ENCODE measurements at regions not wholly inside any gene's neighbourhood (a gene's known extent, or its start where the extent isn't known, plus 50 kb on each side); places are given as distances from the start of the nearest gene placed in this dataset.

DNA sequence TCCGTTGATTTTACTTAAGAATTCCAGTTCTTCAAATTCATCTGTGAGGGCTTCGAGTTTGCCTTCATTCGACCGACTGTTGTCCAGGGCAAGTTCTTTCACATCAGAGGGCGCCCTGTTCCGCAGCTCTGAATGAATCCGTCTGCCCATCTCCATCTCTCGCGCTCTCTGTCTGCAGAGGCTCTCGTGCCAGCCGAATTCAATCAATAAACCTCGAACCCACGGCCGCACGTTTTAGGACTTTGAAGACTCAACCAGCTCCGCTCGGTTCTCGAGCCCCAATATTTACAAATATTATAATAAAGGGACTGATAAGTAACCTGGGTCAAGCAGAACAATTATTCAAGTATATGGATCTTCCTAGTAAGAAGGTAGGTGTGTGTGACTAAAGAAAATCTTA lies 556.4 kb upstream of the SMIM31 start:
- DNase-seq (ENCODE audit: low read depth), result no peak
- H3K4me3 ChIP-seq (ENCODE audit: control insufficient read depth, low read depth, low read length), result no peak overlapping the region
- TF ChIP-seq, protein P1, sequence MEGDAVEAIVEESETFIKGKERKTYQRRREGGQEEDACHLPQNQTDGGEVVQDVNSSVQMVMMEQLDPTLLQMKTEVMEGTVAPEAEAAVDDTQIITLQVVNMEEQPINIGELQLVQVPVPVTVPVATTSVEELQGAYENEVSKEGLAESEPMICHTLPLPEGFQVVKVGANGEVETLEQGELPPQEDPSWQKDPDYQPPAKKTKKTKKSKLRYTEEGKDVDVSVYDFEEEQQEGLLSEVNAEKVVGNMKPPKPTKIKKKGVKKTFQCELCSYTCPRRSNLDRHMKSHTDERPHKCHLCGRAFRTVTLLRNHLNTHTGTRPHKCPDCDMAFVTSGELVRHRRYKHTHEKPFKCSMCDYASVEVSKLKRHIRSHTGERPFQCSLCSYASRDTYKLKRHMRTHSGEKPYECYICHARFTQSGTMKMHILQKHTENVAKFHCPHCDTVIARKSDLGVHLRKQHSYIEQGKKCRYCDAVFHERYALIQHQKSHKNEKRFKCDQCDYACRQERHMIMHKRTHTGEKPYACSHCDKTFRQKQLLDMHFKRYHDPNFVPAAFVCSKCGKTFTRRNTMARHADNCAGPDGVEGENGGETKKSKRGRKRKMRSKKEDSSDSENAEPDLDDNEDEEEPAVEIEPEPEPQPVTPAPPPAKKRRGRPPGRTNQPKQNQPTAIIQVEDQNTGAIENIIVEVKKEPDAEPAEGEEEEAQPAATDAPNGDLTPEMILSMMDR (IDR thresholded peaks at IDR 0.05; ENCODE audit: control insufficient read depth, insufficient read depth, low read depth, low read length, missing control alignments), result no peak

DNA sequence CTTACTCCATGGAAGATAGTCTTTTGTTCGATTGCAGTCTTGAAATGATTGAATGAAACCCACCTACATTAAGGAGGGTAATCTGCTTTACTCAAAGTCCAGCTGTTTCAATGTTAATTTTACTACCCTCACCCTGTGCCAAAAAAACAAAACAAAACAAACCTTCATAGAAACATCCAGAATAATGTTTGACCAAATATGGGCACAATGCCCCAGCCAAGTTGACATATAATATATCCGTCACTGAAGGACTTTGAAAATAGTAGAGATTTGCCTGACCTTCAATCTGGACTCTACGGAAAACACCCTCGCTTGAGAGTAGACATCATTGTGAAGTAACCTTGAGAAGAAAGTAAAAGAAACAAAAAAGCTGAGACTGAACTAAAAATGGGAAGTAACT lies 550.5 kb upstream of the SMIM31 start:
- no peak overlapping the region for H3K4me3 ChIP-seq (ENCODE audit: control insufficient read depth, low read depth, low read length)
- DNase-seq (ENCODE audit: low read depth), result no peak
- TF ChIP-seq, protein P1 (IDR thresholded peaks at IDR 0.05; ENCODE audit: control insufficient read depth, insufficient read depth, low read depth, low read length, missing control alignments), result no peak

DNA sequence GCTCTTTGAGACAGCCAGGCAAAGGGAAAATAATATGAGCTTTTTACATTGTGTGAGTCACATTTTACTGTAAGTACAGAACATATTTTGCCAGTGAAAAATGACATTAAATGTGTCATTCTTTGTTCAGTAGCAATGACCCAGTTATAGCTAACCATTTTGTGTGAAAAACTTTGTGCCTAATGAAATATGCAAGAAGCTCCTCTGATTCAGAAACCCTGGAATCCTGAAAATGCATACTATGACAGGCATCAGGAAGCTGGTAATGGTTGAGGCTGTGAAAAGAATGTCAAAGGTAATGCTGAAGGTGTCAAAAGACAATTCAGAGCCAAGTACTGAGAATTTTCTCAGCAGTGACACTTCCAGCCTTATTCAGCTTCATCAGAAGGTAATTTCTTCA lies 549.5 kb upstream of the SMIM31 start:
- no peak overlapping the region for H3K4me3 ChIP-seq (ENCODE audit: control insufficient read depth, low read depth, low read length)
- TF ChIP-seq, protein P1 (IDR thresholded peaks at IDR 0.05; ENCODE audit: control insufficient read depth, insufficient read depth, low read depth, low read length, missing control alignments), result no peak
- DNase-seq (ENCODE audit: low read depth), result no peak

DNA sequence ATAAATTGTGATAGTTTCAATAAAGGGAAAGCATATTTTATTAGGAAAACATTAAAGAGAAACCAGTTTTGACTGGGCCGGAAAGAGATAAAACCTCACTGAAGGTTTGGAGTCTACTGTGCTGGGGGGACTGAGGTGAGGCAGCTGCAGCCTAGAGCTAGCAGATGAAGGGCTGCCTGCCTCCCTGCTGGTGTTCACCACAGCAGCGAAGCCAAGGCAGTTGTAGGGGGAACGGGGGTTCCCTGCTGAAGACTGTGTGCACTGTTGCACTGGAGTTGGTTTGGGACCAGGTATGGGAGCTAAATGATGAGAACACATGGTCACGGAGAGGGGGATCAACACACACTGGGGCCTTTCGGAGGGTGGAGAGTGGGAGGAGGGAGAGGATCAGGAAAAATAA lies 546.5 kb upstream of the SMIM31 start:
- no peak for DNase-seq (ENCODE audit: low read depth)
- H3K4me3 ChIP-seq (ENCODE audit: control insufficient read depth, low read depth, low read length), result no peak overlapping the region

DNA sequence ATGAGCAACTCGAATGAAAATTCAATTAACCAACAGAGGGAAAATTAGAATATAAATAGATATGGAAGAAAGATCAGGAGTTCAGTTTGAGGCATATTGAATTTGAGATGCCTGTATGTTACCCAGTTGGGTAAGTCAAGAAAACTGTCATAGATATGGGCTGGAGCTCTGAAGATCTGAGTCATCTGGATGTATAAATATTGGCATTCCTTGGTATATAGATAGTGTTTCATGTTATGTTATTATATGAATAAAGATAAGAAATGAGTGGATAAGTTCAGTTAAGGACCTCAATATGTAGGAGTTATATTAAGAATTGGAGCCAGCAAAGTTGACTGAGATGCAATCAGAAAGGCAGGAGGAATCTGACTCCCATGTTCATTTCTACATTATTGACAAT lies 543.6 kb upstream of the SMIM31 start:
- TF ChIP-seq, protein P1 (IDR thresholded peaks at IDR 0.05; ENCODE audit: control insufficient read depth, insufficient read depth, low read depth, low read length, missing control alignments), result no peak
- DNase-seq (ENCODE audit: low read depth), result no peak
- no peak overlapping the region for H3K4me3 ChIP-seq (ENCODE audit: control insufficient read depth, low read depth, low read length)

More for the DNA sequence above, 546.5 kb upstream of the SMIM31 start:
- TF ChIP-seq, protein P1 (IDR thresholded peaks at IDR 0.05; ENCODE audit: control insufficient read depth, insufficient read depth, low read depth, low read length, missing control alignments), result no peak

DNA sequence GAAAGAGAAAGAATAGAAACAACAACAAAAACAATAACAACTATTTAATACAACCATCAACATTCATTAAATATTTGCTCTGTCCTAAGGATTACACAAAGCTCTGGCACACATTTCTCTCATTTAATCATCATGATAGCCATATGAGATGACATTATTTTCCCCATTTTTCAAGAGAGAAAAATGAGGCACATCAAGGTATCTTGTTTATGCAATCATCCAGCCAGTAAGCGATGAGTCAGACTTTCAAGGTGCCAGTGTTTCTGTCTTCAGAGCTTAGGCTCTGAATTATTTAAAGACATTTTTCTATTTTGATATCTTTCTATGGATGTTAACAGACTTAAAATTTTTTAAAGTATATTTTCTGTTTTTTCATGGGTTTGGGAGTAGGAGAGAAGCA lies 541.8 kb upstream of the SMIM31 start:
- DNase-seq (ENCODE audit: low read depth), result no peak
- TF ChIP-seq, protein P1 (IDR thresholded peaks at IDR 0.05; ENCODE audit: control insufficient read depth, insufficient read depth, low read depth, low read length, missing control alignments), result no peak
- H3K4me3 ChIP-seq (ENCODE audit: control insufficient read depth, low read depth, low read length), result no peak overlapping the region

DNA sequence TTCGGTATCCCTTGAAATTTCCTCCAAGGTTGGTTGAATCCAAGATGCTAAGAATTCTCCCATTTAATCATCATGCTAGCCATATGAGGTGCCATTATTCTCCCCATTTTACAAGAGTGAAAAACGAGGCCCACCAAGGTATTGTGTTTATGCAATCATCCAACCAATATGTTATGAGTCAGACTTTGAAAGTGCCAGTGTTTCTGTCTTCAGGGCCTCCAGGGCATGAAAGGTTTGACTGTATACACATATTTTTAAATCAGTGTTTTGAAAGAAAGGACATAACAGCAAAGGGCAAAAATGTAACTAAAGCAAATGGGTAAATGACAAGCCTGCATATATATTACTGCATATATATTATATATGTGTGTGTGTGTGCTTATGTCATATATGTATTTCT lies 541.2 kb upstream of the SMIM31 start:
- H3K4me3 ChIP-seq (ENCODE audit: control insufficient read depth, low read depth, low read length), result no peak overlapping the region
- TF ChIP-seq, protein P1 (IDR thresholded peaks at IDR 0.05; ENCODE audit: control insufficient read depth, insufficient read depth, low read depth, low read length, missing control alignments), result no peak

More for the DNA sequence above, 541.2 kb upstream of the SMIM31 start:
- DNase-seq (ENCODE audit: low read depth), result no peak

Data from AG09309 (cell line).